NCI-H1105 treated with DMSO at 0.1 percent for 48 hours (cell line): ENCODE measurements at regions not wholly inside any gene's neighbourhood (a gene's known extent, or its start where the extent isn't known, plus 50 kb on each side); places are given as distances from the start of the nearest gene placed in this dataset.
A peak's percentile ranks its signal among the peaks of the same experiment; 100 is the strongest.

ENCODE experiments used
- DNase-seq: peaks from one replicate; lab custom pipeline; 2025; lab: John Stamatoyannopoulos, UW

DNA sequence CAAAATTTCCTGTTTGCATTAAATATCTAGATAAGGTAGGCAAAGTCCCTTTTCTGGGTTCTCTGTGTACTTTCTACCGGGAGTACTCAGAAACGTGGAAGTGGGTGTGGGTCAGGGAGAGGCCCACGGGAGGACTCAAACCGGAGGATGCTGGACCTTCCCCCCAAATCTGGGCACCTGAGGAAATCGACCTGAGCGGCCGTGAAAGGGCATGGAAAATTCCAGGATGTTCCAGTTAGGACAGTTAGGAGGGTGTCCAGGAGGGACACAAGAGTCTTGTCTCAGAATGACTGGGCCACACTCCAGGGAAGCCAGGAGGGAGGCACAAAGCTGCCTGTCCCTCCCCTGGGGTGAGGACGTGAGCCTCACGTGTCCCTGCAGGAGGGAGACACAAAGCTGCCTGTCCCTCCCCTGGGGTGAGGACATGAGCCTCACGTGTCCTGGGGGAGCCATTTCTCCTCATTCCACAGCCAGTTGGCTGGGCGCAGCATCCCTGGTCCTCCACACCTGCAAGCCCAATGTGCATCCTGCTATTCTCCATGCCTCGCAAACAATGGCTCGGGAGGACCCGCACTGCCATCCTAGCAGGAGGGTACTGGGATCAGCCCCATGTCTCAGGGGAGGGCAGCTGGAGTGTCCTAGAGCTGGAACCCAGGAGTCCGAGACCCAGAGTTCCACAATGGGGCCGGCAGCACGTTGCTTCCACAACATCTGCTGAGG is 190.5 kb upstream of the PPP2R2D start:
- no peak for DNase-seq

- DNase-seq: no peak
These were observed 178.7 kb upstream of the PPP2R2D start for GRCh38 chr10:131722121-131722520.

- DNase-seq: no peak
These were observed 178.1 kb upstream of the PPP2R2D start for GRCh38 chr10:131722525-131723264.

DNA sequence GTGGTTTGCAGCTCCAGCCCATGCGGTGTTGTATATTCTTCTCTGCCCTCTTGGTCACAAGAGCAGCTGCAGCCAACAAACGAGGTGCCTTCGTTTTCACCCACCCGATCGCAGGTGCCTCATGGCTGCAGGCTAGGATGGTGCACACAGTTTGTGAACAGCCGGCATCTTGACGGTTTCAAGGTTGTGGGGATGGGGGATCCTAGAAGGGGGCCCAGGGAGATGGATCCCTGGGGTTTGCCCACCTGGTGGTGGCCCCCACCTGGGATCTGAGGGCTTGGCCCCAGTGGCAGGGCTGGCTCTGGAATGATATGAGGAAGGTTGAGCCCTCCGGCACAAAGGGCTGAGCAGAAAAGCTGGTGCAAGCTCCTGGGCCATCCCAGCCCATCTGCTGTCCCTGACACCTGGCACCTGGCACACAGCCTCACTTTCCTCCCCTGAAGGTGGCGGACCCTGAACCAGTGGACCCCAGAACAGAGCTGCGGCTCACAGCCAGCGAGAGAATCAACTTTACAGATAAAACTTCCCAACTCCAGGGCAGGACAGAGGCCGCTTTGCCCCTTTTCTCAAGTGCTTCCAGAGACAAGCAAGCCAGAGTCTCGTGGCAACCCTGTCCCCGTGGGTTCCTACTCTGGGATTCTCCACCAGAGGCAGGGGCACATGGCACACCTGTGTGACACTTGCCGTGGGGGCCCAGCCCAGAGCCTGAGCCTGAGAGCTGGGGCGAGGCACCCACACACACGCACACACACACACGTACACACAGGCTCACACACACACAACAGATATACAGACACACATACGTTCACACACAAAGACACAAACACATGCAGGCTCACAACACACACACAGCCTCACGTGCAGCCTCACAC is 177.3 kb upstream of the PPP2R2D start:
- DNase-seq: no peak

GRCh38 chr10:131724169-131724545 is 176.7 kb upstream of the PPP2R2D start:
- no peak for DNase-seq

GRCh38 chr10:131724891-131725580 is 175.8 kb upstream of the PPP2R2D start:
- no peak for DNase-seq

DNA sequence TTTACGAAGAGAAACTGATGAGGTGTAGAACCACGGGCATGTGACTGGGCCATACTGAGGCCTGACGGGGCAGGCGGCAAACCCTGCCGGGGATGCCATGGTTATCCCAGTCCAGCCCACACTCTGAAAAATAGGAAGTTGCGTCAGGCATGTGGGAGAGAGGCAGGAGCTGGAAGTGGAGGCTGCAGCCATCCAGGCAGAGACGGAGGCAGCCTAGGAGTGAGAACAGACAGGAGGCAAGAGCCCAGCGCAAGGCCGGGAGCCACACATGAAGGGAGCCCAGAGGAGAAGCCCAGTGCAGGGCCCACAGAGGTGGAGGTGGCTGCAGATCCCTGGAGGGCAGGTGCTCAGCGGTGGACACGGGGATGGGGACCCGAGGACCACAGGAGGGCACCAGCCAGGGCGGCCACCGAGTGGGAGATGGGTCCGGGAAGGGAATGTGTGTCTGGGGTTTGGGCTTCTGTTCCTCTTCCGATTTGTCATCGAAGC is 175.2 kb upstream of the PPP2R2D start:
- no peak for DNase-seq

DNA sequence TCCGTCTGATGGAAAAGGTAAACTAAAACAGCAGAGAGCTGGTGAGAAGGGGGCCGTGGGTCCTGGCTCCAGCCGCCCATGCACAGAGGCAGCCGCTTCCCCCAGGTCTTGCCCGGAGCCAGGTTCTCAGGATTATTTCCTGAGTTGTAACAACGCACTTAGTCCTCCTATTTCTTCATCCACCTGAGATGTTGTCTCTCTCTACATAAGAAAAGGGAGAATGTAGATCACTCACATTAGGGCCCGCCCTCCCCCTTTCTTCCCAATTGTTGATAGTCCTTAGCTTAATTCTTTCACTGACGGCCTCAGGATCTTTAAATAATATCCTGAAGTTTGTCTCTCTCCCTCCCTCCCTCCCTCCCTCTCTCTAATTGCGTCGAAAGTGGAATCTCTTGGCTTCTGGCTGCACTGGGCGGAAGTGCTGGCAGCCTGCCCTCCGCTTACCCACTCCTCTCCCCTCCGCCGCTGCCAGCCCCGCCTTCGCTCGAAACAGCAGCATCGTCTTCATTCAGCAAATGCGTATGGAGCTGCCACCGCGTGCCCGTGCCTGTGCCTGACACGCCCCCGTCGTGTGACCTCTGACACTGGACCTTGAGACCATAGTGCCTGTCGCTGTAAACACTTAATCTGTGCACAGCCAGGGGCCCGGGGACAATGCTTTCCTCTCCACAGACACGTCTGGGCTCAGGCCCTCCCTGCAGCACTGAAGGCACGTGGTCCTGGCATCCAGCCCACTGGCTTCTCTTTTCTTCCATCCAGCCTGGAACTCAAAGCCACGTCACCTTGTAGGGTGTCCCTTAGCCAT is 174.5 kb upstream of the PPP2R2D start:
- DNase-seq: peak; percentile 82

- no peak for DNase-seq
These were observed 173.8 kb upstream of the PPP2R2D start for GRCh38 chr10:131726967-131727366.

DNA sequence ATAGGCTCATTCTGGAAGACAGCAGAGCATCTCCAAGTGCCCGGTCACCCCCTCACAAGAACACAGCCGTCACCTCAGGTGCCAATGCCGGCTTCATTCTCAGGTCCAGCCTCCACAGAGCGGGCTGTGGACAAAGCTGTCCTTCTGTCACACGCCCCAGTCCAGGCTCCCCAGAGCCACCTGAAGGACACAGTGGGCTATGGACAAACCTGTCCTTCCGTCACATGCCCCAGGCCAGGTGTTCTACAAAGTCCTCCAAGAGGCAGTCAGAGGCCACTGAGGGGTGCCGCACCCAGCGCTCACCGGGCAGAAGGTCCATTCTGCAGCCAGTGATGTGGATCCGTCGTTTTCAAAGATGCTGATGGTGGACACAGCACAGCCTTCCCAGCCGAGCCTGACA is 173.2 kb upstream of the PPP2R2D start:
- no peak for DNase-seq

GRCh38 chr10:131728286-131729228 is 172.3 kb upstream of the PPP2R2D start:
- DNase-seq: no peak

GRCh38 chr10:131729361-131729760 is 171.4 kb upstream of the PPP2R2D start:
- no peak for DNase-seq

DNA sequence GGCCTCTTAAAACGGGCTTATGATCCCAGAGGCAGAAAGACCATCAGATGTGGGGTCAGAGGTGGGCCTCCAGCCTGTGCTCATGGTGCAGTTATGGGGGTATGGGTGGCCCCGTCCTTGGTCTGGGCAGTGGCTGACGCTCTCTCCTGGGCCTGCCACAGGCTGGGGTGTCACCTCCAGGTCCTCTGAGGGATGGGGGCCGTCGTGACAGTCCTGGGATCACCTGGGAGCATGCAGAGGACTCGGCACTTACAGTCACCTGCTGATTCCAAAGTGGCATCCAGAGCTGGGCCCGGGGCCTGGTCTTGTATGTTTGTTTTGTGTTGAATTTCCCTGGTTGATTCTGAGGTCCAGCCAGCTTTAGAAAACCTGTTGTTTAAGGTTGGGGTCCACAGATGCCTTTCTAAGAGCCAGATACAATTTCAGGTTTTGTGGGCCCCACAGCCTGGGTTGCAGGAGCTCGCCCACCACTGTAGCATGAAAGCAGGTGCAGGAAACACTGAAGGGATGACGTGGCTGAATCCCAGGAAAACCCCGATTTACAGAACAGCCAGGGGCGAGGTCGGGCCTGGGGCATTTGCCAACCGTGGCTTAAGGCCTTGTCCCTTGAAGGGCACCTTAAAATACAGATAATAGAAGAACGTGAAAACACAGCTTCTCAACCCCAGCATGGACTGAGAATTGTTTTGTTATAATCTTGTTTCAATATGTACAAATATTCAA is 170.7 kb upstream of the PPP2R2D start:
- no peak for DNase-seq

DNA sequence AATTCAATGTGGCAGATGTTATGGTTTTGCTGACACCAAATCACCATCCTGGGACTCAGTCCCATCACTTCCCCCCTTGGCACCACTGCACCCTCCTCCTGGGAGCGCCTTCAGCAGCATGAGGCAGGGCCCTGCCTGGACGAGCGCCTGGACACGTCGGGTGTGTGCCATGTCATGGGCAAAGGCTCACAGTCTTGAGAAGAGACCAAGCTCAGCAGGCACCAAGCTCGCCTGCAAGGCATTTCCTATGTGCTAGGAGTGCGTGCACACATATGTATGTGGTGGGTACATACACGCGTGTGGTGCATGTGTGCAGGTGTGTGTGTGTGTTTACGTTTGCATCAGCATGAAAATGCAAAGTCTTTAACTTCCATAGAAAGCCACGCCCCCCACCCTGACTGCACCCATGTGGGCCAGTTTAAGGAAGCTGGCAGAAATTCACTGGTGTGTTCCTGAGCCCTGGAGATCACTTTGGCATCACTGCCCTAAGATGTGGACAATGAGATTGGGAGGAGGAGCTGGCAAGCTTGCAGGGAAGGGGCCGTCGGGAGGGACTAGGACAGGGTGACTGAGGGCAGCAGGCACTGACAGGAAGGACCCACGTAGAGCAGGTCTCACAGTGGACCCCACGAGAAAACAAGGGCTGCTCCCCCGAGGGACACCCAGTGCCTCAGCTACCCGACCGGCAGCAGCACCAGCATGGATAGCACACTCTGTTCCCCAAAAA is 169.9 kb upstream of the PPP2R2D start:
- no peak for DNase-seq

GRCh38 chr10:131731780-131732630 is 168.8 kb upstream of the PPP2R2D start:
- no peak for DNase-seq

GRCh38 chr10:131732631-131733127 is 168.1 kb upstream of the PPP2R2D start:
- no peak for DNase-seq

GRCh38 chr10:131733596-131733995 is 167.2 kb upstream of the PPP2R2D start:
- DNase-seq: no peak
